ENCODE measurements at regions not wholly inside any gene's neighbourhood (a gene's known extent, or its start where the extent isn't known, plus 50 kb on each side); places are given as distances from the start of the nearest gene placed in this dataset.
"Not testable (repeated sequence)": the region's sequence is repeated elsewhere in the genome, so short reads cannot be mapped to it uniquely, and the experiment has no call there.

DNA sequence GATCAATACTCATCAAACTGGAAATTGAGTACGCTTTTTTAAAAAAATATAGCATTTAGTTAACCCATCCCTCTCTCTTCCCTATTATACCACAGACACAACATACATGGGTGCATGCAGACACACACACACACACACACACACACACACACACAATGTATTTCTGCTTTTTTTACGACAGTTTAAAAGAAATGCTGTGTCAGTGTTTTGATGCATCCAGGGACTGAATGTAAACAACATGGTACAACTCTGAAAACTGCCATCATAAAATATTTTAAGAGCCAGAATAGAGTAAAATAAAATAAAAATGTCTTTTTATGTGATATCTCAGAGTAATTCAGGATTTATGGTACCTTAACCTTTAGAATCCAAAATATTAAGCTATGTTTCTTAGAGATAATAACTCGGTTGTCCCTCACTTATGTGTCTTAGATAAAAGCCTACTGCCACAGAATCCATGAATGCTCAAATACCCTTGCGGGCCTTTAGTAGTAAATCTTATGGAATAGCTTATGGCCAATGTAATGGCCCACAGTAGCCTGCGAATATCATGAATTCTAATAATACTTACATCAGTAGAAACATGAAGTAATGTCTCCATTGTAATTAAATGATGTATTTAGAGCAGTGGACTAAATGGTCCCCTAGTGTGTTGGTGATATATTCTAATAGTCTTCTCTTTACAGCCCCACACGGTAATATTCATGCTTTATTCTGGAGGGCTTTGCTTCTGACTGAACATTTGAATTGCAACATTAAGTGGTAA, 251.6 kb upstream of the FIGN start:
- Histone ChIP-seq H3K4me1 (ENCODE audit: control extremely low read depth in 1 of 4, control insufficient read depth in 4 of 4, insufficient read depth in 4 of 4, low read length in 3 of 4) (no peaks in the 10 kb centered on the region), H3K4me3 (ENCODE audit: control insufficient read depth in 1 of 7, extremely low read depth in 1 of 7, insufficient read depth in 4 of 7, low read depth in 2 of 7, low read length in 6 of 7) (no peak overlapping the region), H3K9me3 (ENCODE audit: control extremely low read depth in 1 of 5, control insufficient read depth in 4 of 5, insufficient read depth in 2 of 5, low read depth in 1 of 5, low read length in 4 of 5) (no peaks in the 10 kb centered on the region), H3K27me3 (replicated peaks in 2 of 5; ENCODE audit: control insufficient read depth in 4 of 5, insufficient read depth in 5 of 5, low read length in 4 of 5) (no peaks in the 10 kb centered on the region), H3K36me3 (ENCODE audit: control insufficient read depth in 4 of 4, insufficient read depth in 4 of 4, low read length in 3 of 4) (no peaks in the 10 kb centered on the region), H3K27ac (ENCODE audit: insufficient read depth in 1 of 2, low read depth in 1 of 2, low read length in 2 of 2, poor library complexity in 1 of 2, severe bottlenecking in 2 of 2) (no peak overlapping the region)
- no CpG with 5 or more reads among the region's 6 CpGs for WGBS (ENCODE audit: insufficient coverage)
- CTCF ChIA-PET, result no interaction called here
- POLR2A ChIA-PET, result no interaction called here
- no peak for DNase-seq

DNA sequence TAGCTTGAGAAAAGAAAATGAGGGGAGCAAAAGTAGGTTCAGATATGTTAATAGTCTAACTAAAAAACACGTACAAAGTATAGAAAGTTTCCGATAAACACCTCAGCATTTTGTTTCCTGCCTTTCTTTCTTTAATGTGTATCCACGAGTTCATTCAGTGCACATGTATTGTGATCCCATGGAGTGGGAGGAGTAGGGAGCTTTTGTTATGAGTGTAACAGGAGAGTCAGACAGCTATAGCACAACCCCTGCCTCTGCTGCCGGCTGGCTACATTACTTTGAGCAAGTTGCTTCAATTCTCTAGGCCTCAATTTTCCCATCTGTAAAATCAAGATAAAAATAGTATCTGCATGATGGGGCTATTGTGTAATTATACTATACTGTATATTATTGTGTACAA, 249.2 kb upstream of the FIGN start:
- no peak for DNase-seq
- Histone ChIP-seq H3K4me1 (ENCODE audit: control extremely low read depth in 1 of 4, control insufficient read depth in 4 of 4, insufficient read depth in 4 of 4, low read length in 3 of 4) (no peaks in the 10 kb centered on the region), H3K9me3 (ENCODE audit: control extremely low read depth in 1 of 5, control insufficient read depth in 4 of 5, insufficient read depth in 2 of 5, low read depth in 1 of 5, low read length in 4 of 5) (no peaks in the 10 kb centered on the region), H3K36me3 (ENCODE audit: control insufficient read depth in 4 of 4, insufficient read depth in 4 of 4, low read length in 3 of 4) (no peaks in the 10 kb centered on the region), H3K4me3 (ENCODE audit: control insufficient read depth in 1 of 7, extremely low read depth in 1 of 7, insufficient read depth in 4 of 7, low read depth in 2 of 7, low read length in 6 of 7) (no peak overlapping the region), H3K27me3 (replicated peaks in 2 of 5; ENCODE audit: control insufficient read depth in 4 of 5, insufficient read depth in 5 of 5, low read length in 4 of 5) (no peaks in the 10 kb centered on the region), H3K27ac (ENCODE audit: insufficient read depth in 1 of 2, low read depth in 1 of 2, low read length in 2 of 2, poor library complexity in 1 of 2, severe bottlenecking in 2 of 2) (no peak overlapping the region)
- ChIA-PET CTCF (no interaction called here), POLR2A (no interaction called here)
- 100% methylated on average over 2 of the region's 4 CpGs for WGBS (ENCODE audit: insufficient coverage)

DNA sequence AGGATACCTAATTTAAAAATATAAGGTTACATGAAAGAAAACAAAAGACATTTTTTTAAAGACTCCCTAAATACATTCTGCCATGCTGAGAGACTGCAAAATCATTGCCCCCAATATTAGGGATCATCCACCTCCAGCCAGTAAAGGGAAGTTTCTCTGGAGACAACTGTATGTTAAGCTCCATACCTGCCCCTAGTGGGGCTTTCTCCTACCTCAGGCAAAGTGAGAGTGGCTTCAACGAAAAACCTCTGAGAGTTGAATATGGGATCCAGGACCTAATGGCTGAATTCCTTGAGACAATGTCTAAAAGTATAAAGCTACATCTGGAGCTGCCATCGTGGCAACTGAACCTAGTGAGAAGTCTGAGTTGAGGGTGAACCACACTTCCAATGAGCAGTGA, 248.1 kb upstream of the FIGN start:
- no peaks in the 10 kb centered on the region for H3K4me1 ChIP-seq (ENCODE audit: control extremely low read depth in 1 of 4, control insufficient read depth in 4 of 4, insufficient read depth in 4 of 4, low read length in 3 of 4)
- no peaks in the 10 kb centered on the region for H3K36me3 ChIP-seq (ENCODE audit: control insufficient read depth in 4 of 4, insufficient read depth in 4 of 4, low read length in 3 of 4)
- H3K9me3 ChIP-seq (ENCODE audit: control extremely low read depth in 1 of 5, control insufficient read depth in 4 of 5, insufficient read depth in 2 of 5, low read depth in 1 of 5, low read length in 4 of 5), result no peaks in the 10 kb centered on the region
- DNase-seq, result no peak
- ChIA-PET CTCF (no interaction called here), POLR2A (interaction anchor here (0.7 kb wide), 1 partner anchor 743 kb away, joined by 3 read pairs; no protein-coding TSS in a partner anchor)
- no peak overlapping the region for H3K4me3 ChIP-seq (ENCODE audit: control insufficient read depth in 1 of 7, extremely low read depth in 1 of 7, insufficient read depth in 4 of 7, low read depth in 2 of 7, low read length in 6 of 7)
- H3K27ac ChIP-seq (ENCODE audit: insufficient read depth in 1 of 2, low read depth in 1 of 2, low read length in 2 of 2, poor library complexity in 1 of 2, severe bottlenecking in 2 of 2), result no peak overlapping the region
- WGBS (ENCODE audit: insufficient coverage), result 100% methylated on average over 2 of the region's 2 CpGs
- H3K27me3 ChIP-seq (replicated peaks in 2 of 5; ENCODE audit: control insufficient read depth in 4 of 5, insufficient read depth in 5 of 5, low read length in 4 of 5), result no peaks in the 10 kb centered on the region

DNA sequence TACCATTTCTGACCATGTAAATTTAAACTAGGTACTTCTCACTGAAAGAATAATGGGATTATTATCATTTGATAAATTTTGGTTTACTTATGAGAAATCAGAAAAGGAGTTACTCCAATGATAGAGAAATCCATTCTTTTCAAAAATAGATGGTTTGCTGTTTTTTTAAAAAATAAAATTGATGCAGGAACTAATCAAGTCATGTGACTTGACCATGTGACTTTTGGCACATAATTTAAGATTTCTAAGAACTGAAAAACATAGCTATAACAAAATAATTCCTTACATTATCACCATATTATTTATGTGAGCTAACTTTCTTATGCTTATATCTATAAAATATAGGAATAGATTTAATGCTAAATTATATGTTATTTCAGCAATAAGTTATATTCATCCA, 247.1 kb upstream of the FIGN start:
- H3K4me1 ChIP-seq (ENCODE audit: control extremely low read depth in 1 of 4, control insufficient read depth in 4 of 4, insufficient read depth in 4 of 4, low read length in 3 of 4), result no peaks in the 10 kb centered on the region
- no peaks in the 10 kb centered on the region for H3K27me3 ChIP-seq (replicated peaks in 2 of 5; ENCODE audit: control insufficient read depth in 4 of 5, insufficient read depth in 5 of 5, low read length in 4 of 5)
- CTCF ChIA-PET, result no interaction called here
- DNase-seq, result no peak
- POLR2A ChIA-PET, result no interaction called here
- H3K9me3 ChIP-seq (ENCODE audit: control extremely low read depth in 1 of 5, control insufficient read depth in 4 of 5, insufficient read depth in 2 of 5, low read depth in 1 of 5, low read length in 4 of 5), result no peaks in the 10 kb centered on the region
- H3K36me3 ChIP-seq (ENCODE audit: control insufficient read depth in 4 of 4, insufficient read depth in 4 of 4, low read length in 3 of 4), result no peaks in the 10 kb centered on the region
- no peak overlapping the region for H3K4me3 ChIP-seq (ENCODE audit: control insufficient read depth in 1 of 7, extremely low read depth in 1 of 7, insufficient read depth in 4 of 7, low read depth in 2 of 7, low read length in 6 of 7)
- H3K27ac ChIP-seq (ENCODE audit: insufficient read depth in 1 of 2, low read depth in 1 of 2, low read length in 2 of 2, poor library complexity in 1 of 2, severe bottlenecking in 2 of 2), result no peak overlapping the region

DNA sequence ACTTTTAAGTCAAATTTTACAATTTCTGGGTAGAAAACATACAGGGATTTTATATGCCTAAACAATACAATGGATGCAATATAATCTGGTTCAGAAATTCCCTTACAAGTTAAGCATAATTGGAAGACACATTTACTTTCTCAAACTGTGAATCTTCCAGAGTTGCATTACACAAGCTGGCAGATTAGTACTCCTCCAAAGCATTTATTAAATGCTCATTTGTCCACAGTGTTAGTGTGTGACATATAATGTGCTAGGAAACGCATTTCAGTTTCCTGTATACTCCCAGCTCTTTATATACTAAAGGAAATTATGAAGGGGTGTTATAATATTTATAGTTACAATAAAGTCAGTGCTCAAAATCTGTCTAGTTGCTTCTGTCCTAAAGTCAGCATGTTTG, 239.0 kb upstream of the FIGN start:
- DNase-seq, result no peak
- ChIA-PET CTCF (no interaction called here), POLR2A (no interaction called here)
- WGBS (ENCODE audit: insufficient coverage), result no CpG with 5 or more reads among the region's 1 CpG
- Histone ChIP-seq H3K36me3 (ENCODE audit: control insufficient read depth in 4 of 4, insufficient read depth in 4 of 4, low read length in 3 of 4) (no peaks in the 10 kb centered on the region), H3K27ac (ENCODE audit: insufficient read depth in 1 of 2, low read depth in 1 of 2, low read length in 2 of 2, poor library complexity in 1 of 2, severe bottlenecking in 2 of 2) (no peak overlapping the region), H3K9me3 (ENCODE audit: control extremely low read depth in 1 of 5, control insufficient read depth in 4 of 5, insufficient read depth in 2 of 5, low read depth in 1 of 5, low read length in 4 of 5) (no peaks in the 10 kb centered on the region), H3K4me3 (ENCODE audit: control insufficient read depth in 1 of 7, extremely low read depth in 1 of 7, insufficient read depth in 4 of 7, low read depth in 2 of 7, low read length in 6 of 7) (no peak overlapping the region), H3K4me1 (ENCODE audit: control extremely low read depth in 1 of 4, control insufficient read depth in 4 of 4, insufficient read depth in 4 of 4, low read length in 3 of 4) (no peaks in the 10 kb centered on the region), H3K27me3 (replicated peaks in 2 of 5; ENCODE audit: control insufficient read depth in 4 of 5, insufficient read depth in 5 of 5, low read length in 4 of 5) (no peaks in the 10 kb centered on the region)

DNA sequence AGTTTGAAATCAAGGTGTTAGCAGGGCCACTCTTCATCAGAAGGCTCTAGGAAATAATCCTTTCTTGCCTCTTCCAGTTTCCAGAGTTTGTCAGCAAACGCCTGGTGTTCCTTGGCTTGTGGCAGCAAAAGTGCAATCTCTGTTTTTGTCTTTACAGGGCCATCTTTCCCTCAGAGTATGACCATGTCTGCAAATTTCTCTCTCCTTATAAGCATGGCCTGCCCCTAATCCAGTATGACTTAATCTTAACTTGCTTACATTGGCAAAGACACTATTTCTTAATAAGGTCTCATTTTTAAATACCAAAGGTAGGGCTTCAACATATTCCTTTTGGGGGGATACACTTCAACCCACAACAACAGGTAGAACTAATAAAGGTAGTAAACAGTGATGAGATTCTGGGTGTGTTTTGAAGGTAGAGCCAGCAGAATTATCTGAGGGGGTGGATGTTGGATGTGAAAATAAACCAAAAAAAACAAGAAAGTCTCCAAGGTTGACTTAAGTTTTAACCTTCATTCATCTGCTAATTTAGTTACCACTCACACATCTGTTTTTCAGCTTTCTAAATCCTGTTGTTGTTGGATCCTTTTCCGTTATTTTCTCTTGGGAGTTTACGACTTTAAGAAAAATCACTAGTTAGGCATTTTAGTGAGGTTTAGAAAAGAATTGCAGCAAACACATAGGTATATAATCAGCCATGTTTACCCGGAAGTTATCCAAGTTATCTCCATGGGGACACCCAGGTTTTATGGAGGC, 234.4 kb upstream of the FIGN start:
- 100% methylated on average over 1 of the region's 4 CpGs for WGBS (ENCODE audit: insufficient coverage)
- no peaks in the 10 kb centered on the region for H3K36me3 ChIP-seq (ENCODE audit: control insufficient read depth in 4 of 4, insufficient read depth in 4 of 4, low read length in 3 of 4)
- H3K4me3 ChIP-seq (ENCODE audit: control insufficient read depth in 1 of 7, extremely low read depth in 1 of 7, insufficient read depth in 4 of 7, low read depth in 2 of 7, low read length in 6 of 7), result no peak overlapping the region
- no peaks in the 10 kb centered on the region for H3K27me3 ChIP-seq (replicated peaks in 2 of 5; ENCODE audit: control insufficient read depth in 4 of 5, insufficient read depth in 5 of 5, low read length in 4 of 5)
- no peaks in the 10 kb centered on the region for H3K9me3 ChIP-seq (ENCODE audit: control extremely low read depth in 1 of 5, control insufficient read depth in 4 of 5, insufficient read depth in 2 of 5, low read depth in 1 of 5, low read length in 4 of 5)
- H3K27ac ChIP-seq (ENCODE audit: insufficient read depth in 1 of 2, low read depth in 1 of 2, low read length in 2 of 2, poor library complexity in 1 of 2, severe bottlenecking in 2 of 2), result no peak overlapping the region
- no peak for DNase-seq
- CTCF ChIA-PET, result no interaction called here
- H3K4me1 ChIP-seq (ENCODE audit: control extremely low read depth in 1 of 4, control insufficient read depth in 4 of 4, insufficient read depth in 4 of 4, low read length in 3 of 4), result no peaks in the 10 kb centered on the region
- POLR2A ChIA-PET, result no interaction called here

DNA sequence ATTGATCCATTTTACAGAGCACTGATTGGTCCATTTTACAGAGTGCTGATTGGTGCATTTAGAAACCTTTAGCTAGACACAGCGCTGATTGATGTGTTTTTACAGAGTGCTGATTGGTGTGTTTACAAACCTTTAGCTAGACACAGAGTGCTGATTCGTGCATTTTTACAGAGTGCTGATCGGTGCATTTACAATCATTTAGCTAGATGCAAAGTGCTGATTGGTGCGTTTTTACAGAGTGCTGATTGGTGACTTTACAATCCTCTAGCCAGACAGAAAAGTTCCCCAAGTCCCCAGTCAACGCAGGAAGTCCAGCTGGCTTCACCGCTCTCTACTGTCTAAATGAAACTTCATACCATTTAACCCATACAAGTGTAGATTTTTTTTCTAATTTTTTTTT, 228.5 kb upstream of the FIGN start:
- DNase-seq; H3K27ac ChIP-seq (ENCODE audit: insufficient read depth in 1 of 2, low read depth in 1 of 2, low read length in 2 of 2, poor library complexity in 1 of 2, severe bottlenecking in 2 of 2); POLR2A ChIA-PET; H3K27me3 ChIP-seq (replicated peaks in 2 of 5; ENCODE audit: control insufficient read depth in 4 of 5, insufficient read depth in 5 of 5, low read length in 4 of 5); H3K9me3 ChIP-seq (ENCODE audit: control extremely low read depth in 1 of 5, control insufficient read depth in 4 of 5, insufficient read depth in 2 of 5, low read depth in 1 of 5, low read length in 4 of 5); H3K4me1 ChIP-seq (ENCODE audit: control extremely low read depth in 1 of 4, control insufficient read depth in 4 of 4, insufficient read depth in 4 of 4, low read length in 3 of 4); CTCF ChIA-PET; H3K4me3 ChIP-seq (ENCODE audit: control insufficient read depth in 1 of 7, extremely low read depth in 1 of 7, insufficient read depth in 4 of 7, low read depth in 2 of 7, low read length in 6 of 7); H3K36me3 ChIP-seq (ENCODE audit: control insufficient read depth in 4 of 4, insufficient read depth in 4 of 4, low read length in 3 of 4): not testable (repeated sequence)
- 98% methylated on average over 4 of the region's 6 CpGs for WGBS (ENCODE audit: insufficient coverage)

All from common myeloid progenitor, CD34-positive (primary cell).